GM19328 (cell line): ENCODE measurements at regions not wholly inside any gene's neighbourhood (a gene's known extent, or its start where the extent isn't known, plus 50 kb on each side); places are given as distances from the start of the nearest gene placed in this dataset.
"Not testable (repeated sequence)": the region's sequence is repeated elsewhere in the genome, so short reads cannot be mapped to it uniquely, and the experiment has no call there.

Source experiments
- ATAC-seq: cut with Tn5 transposase; IDR thresholded peaks from one replicate; pipeline ENCODE4 v1.9.1; 2021; ENCODE audit warnings: mild to moderate bottlenecking, moderate library complexity; ENCODE audit not compliant: unreplicated experiment

GRCh38 chr12:25788707-25789442 is 169.6 kb upstream of the RASSF8 start:
- ATAC-seq = no peak

GRCh38 chr12:25789541-25789944 is 168.9 kb upstream of the RASSF8 start:
- no peak for ATAC-seq

GRCh38 chr12:25792031-25792430 is 166.5 kb upstream of the RASSF8 start:
- ATAC-seq = no peak

DNA sequence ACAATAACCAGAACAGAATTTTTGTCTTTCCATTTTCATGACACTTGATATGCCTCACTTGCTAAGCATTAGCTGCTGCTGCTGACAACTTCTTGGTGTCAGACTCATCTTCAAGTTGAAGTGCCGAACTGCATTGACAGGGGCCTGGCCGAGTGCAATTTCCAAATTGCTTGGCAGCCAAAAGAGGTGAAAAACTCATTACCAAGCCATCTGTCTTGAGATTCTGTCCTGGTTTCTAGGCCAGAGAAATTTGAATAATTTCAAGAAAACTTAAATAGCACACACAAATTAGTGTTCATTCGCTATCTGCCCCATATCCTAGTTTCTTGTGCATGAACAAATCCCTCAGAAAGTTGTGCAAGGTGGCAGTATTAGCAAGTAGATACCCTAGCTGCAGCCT is 165.3 kb upstream of the RASSF8 start:
- ATAC-seq = no peak

GRCh38 chr12:25794571-25794970 is 163.9 kb upstream of the RASSF8 start:
- ATAC-seq = no peak

GRCh38 chr12:25796523-25797000 is 161.9 kb upstream of the RASSF8 start:
- ATAC-seq = no peak

DNA sequence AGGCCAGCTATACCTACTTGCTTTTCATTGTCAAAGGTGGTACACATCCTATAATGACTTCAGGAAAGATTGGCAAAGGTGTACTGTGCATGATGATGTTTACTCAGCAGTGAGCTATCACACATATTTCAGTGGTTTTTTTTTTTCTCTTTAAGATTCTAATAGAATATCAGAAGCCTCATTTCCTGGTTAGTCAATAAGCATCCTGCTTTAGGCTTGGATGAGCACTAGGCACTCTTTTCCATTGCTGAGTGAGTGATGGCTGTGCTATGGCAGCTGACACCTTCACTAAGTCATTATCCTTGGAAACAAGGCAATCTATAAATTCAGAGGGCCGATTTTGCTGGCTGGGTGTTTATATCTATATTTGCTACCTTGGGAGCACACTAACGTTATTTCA is 161.1 kb upstream of the RASSF8 start:
- ATAC-seq = no peak

DNA sequence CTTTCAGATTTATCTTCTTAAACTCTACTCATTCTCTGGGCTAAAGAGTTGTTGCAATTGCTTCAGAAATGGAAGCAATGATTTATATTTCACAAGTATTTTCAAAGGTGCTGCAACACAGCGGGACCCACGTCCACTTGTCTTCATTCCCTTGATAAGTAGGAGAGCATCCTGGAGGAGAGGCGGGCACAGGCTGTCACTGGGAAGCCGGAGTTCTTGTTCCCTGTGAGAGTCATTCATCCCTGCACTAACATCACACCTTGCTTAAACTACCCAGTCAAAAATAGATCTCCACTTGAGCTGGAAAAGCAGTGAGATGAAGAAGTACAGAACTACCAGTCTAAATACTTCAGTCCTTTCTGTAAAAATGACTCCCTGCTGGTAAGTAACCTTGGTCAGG is 160.5 kb upstream of the RASSF8 start:
- no peak for ATAC-seq

- ATAC-seq = no peak
These were observed 158.4 kb upstream of the RASSF8 start for GRCh38 chr12:25800101-25800500.

DNA sequence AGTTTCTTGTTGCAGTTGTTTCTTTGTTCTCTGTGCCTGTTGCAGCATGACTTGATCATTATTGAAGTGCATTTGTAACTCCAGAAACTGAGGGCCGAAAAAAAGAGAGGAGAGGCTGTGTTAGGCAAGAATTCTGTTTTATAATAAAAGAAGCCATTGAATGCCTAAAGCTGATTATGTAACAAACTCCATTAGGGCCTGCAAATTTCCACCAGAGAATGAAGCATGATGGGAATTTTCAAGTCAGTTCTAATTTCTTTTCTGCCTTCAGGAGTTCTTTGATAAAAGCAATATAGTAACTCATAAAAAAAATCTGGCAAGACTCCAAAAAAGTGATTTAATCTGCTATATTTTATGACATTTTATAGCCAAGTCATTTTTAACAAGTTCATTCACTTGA is 156.7 kb upstream of the RASSF8 start:
- no peak for ATAC-seq

DNA sequence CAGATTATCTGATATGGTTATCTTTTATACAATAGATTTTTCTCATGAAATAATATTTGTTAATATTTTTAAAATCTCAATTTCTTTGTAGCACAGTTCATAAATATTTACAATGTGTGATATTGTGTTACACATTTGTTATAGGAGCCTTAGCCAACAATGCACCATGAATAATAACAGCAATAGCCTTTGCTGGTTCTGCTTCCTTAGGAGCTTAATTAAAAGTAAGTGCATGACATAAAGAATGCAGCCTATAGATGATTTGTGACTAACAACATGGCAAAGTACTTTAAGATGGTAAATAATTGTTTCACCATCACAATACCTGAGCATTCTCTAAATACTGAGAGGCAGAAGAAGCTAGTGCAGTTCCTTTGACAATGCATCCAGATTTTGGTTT is 156.3 kb upstream of the RASSF8 start:
- ATAC-seq = no peak

DNA sequence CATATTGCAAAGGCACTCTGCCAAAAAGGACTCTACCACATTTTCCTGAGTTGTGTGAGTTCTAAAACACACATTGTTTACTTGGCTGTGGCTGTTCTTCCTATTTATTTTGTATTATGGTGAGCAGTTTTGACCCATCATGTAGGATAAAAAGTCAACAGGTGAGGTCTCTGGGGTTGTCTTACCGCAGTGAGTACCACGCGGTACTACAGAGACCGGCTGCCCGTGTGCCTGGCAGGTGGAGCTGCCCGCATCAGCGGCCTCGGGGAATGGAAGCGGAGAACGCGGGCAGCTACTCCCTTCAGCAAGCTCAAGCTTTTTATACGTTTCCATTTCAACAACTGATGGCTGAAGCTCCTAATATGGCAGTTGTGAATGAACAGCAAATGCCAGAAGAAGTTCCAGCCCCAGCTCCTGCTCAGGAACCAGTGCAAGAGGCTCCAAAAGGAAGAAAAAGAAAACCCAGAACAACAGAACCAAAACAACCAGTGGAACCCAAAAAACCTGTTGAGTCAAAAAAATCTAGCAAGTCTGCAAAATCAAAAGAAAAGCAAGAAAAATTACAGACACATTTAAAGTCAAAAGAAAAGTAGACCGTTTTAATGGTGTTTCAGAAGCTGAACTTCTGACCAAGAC is 155.3 kb upstream of the RASSF8 start:
- ATAC-seq = not testable (repeated sequence)

GRCh38 chr12:25804286-25804685 is 154.2 kb upstream of the RASSF8 start:
- not testable (repeated sequence) for ATAC-seq

GRCh38 chr12:25806271-25806670 is 152.2 kb upstream of the RASSF8 start:
- ATAC-seq = no peak

DNA sequence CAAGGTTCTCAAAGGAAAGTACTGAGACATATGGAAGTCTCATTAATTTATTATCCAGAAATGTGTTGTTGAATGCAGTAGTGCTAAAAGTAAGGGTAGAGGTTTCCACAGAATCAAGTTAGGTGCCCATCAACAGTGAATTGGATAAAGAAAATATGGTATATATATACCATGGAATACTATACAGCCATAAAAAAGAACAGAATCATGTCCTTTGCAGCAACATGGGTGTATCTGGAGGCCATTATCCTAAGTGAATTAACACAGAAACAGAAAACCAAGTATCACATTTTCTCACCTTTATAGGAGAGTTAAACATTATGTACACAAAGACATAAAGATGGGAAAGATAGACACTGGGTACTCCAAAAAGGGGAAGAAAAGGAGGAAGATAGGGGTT is 149.9 kb upstream of the RASSF8 start:
- no peak for ATAC-seq

DNA sequence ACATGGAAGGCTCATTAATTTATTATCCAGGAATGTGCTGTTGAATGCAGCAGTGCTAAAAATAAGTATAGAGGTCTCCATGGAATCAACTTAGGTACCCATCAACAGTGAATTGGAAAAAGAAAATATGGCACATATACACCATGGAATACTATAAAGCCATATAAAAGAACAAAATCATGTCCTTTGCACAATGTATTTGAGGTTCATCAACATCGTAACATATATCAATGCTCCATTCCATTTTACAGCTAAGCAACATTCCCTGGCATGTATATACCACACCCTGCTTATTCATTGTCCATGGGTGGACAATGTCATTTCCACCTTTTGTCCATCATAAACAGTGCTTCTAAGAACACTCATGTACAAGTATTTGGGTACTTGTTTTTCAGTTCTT is 147.8 kb upstream of the RASSF8 start:
- no peak for ATAC-seq

GRCh38 chr12:25811656-25812126 is 146.8 kb upstream of the RASSF8 start:
- no peak for ATAC-seq

DNA sequence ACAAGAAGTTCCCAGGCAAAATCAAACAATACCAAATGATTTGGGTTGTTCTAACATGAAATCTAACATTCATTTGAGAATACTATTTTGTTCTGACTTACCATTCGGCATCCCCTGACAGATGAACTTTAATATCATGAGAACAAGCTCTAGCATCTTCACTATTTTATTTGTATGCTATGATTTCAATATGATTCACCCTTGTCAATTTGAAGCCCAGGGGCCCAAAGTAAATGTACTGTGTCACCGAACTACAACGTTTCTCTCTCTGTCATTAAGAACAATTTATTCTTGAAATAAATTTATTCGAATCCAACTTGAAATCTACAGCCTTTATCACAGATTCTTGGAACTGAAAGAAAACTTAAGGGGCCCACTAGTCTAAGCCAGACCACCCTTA is 146.2 kb upstream of the RASSF8 start:
- no peak for ATAC-seq

- ATAC-seq = no peak
These were observed 144.6 kb upstream of the RASSF8 start for GRCh38 chr12:25813843-25814242.

- no peak for ATAC-seq
These were observed 141.8 kb upstream of the RASSF8 start for GRCh38 chr12:25816637-25817036.

DNA sequence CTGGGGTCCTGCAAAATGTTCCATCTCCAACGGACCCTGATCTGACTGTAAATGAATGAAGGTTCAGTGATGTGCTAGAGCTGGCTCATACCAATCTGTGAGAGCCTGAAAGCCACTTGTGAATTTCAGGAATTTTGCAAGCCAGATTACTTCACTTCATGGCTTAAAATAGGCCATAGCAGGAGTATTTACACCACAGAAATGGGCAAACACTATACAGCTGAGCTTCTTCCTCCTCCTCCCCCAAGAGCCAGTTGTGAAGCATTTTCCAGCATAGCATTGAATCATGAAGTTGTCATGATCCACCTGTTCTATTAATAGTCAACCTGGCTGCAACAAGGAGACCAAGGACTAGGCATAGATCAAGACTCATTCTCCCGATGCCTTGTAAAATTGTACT is 141.3 kb upstream of the RASSF8 start:
- no peak for ATAC-seq

- no peak for ATAC-seq
These were observed 139.7 kb upstream of the RASSF8 start for GRCh38 chr12:25818596-25819390.
